AML-193 (cell line): ENCODE measurements at regions not wholly inside any gene's neighbourhood (a gene's known extent, or its start where the extent isn't known, plus 50 kb on each side); places are given as distances from the start of the nearest gene placed in this dataset.
"Not testable (repeated sequence)": the region's sequence is repeated elsewhere in the genome, so short reads cannot be mapped to it uniquely, and the experiment has no call there.

Experiments
- DNase-seq, 2 experiments: peaks; one replicate each; lab custom pipeline; 2025; lab: John Stamatoyannopoulos, UW

DNA sequence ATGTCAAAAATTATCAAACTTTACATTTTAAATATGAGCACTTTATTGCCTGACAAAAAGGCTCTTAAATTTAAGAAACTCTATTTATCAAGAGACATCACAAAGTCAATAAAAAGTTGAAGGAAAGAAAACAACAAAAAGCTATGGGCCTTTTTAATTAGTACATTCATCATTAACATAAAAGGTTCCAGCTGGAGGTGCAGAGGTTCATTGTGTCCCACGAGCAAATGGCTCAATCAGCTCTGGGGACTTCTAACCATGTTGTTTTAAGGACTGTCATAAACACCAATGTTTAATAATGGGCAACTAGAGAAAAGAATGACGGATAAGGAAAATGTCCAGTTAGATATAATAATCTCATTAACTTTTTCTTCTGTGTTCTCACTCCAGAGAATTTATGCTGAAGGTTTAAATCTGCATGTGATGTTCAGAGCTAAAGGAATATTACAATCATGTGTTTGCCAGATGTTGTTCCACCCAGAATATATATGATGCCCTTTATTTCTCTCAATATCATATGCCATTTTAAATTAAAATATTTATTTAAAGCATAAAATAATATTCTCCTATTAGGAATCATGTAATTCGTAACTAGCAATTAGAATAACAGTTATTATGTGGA, 840.3 kb upstream of the ADGRL3 start:
- no peak for DNase-seq

DNA sequence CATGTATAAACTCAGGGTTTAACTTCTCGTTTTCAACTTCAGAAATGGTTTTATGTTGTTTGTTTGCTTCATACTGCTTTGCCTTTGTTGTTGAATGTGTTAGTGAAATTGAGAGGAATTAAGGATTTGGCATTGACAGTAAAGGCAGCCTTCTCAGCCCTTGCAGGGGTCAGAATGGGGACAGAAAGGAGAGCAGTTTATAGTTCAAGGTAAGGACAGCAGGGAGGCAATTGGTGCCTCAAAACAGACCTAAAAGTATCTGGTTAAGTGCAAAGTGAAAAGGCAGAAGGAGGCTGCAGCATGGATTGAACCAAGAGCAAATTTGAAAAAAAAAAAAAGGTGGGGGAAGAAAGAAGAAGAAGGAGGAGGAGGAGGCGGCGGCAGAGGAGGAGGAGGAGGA, 835.0 kb upstream of the ADGRL3 start:
- DNase-seq, result no peak

DNA sequence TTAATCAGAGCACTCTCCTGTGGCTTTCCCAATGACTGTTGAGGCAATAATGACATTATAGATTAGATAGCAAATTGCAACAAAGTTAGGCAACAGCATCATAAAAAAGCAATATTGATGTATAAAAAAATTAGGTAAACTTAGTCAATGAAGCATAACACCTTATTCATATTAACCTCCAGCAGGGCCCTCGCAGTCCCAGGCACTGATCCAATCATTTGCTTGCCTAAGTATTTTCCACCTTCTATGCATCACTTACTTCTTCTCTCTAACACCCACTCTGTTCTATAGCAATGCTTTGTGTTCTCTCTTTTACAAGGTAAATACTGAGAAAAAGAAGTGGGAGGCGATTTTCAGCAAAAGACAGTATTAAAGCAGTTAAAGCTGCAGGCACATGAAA, 833.5 kb upstream of the ADGRL3 start:
- no peak for DNase-seq

DNA sequence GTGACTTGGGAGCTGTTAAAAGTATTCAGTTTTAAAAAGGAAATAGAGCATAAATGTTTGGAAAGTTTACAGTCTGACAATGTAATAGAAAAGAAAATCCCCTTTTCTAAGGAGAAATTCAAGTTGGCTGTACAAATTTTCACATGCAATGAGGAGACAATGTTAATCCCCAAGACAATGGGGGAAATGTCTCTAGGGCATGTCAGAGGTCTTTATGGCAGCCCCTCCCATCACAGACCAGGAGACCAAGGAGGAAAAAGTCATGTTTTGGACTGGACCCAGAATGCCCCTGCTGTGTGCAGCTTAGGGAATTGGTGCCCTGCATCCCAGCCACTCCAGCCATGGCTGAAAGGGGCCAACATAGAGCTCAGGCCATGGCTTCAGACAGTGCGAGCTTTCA, 831.1 kb upstream of the ADGRL3 start:
- DNase-seq, result no peak

DNA sequence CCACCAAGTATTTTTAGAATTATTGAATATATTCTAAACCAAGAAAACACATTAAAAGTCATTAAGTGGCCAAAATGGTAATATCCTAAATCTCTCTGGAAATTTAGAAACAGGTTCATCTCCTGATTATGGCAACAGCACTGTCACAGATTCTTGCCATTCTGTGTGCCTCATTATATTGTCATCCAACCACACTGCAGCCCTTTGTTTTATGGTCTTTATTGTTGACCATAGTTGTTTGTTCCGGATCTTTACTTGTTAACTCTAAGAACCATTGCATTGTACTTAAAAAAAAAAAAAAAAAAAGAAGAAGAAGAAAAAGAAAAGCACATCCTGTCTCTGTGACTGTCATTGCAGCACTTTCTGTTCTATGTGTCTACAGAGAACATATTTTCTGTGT, 822.1 kb upstream of the ADGRL3 start:
- no peak for DNase-seq

DNA sequence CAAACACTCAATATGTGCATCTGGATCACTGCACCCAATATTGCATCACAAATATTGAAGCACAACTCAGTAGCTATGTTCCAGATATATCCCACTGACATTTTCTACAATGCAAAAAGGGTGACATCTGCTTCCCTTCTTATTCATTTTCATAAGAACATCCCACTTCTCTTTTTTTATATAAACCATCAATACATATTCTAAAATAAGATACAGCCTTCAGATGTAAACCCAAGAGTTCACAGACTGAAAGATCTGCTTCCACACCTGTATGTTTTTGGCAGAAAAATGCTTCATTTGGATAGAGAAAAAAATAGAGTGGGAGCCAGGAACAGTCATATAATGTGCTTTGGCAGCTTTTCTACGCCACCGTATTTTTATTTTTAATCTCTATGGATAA, 815.6 kb upstream of the ADGRL3 start:
- no peak for DNase-seq

DNA sequence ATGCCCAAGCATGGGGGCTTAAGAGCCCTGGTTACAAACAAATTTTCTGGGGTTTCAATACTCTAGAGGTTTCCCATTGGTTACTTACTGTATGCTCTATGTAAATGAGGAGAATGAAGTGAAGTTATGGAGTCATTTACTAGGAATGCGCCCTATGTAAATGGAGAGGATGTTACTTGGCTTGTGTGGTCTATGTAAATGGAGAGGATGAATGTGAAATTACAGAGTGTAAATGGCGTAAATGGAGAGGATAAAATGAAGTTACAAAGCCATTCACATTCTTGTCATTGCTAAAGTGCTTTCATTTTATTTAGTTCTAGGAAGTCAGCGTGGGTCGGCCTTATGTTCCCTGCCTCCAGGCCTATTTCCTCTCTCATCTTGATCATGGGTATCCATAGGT, 810.5 kb upstream of the ADGRL3 start:
- no peak for DNase-seq

DNA sequence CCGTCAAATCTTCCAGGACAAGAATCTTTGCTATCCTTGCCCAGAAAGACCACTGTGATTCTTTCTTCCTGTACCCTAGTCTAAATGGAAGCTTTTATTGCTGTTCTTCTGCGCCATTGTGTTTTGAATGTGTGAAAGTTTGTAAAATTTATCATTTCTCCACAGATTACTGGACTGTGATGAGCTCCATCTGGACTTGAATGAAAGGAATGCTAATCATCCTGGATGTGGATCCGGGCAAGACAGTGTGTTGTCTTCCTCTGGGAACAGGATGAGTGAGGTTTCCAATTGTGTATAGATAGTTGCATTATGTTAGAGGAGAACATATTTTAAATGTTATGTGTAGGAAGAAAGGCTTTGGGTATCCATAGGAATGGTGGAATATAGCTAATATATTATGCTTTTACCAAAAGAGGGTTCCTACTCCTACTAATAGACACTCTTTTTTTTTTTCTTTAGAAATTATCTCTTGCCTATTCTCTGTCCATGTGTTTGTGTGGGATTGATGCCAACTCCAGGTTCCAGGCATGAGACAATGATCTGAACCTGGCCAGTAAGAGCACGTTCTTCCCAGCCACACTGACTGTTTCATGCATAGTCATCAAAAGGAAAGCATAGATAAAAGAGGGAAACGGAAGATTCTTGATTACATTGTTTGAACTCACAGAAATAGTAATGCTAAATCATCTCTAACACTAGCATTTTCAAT, 803.6 kb upstream of the ADGRL3 start:
- DNase-seq, result no peak

DNA sequence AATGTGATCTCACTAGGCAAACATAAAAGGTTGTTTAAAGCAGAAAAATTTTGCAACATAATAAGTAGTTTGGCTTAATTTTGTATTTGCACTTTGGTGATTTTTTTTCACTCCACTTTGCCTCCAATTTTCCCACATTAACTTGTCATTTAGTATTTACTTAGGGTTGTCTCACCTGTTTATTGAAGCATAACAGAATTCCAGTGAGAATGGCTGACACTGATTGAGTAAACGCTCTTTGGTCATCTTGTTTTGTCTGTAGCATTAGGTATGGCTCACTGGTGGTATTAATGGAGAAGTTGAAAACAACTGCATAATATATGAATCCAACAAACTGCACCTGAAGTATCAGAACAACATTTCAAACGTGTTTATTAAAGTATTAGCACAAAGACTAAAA, 799.5 kb upstream of the ADGRL3 start:
- no peak for DNase-seq

DNA sequence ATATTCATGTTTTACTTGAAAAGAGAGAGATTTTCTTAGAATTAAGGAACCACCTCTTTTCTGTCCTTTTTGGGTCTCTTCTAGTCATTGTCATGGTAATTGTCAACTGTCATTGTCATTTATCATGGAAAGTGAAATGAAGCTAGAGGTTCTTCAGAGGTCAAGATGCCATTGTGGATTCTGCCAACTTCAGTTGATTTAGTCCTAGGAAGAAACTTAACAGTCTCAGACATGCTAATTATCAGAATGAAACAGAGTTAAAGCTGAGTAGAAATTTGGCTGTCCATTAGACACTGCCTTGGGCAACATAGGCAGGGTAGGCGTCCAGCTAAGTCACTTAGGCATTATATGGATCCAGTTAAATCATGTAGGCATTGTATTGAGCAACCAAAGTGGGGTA, 796.1 kb upstream of the ADGRL3 start:
- no peak for DNase-seq

DNA sequence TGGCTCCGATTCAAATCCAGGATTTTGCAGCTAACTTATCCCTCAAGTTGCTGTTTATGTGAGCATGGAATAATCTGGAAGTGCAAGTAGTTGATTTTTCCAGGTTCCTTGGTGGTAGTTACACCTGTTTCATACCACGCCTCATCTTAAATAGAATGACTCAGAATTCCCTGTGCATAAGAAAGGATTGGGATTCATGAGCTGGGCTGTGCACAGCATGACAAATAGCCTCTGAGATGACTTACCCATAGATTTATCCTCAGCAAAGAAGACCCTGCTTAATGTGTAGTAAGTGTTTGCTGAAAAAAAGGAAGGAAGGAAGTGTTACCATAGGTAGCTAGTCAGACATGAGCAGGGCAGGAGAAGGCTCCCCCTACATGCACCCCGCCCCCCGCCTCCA, 777.7 kb upstream of the ADGRL3 start:
- DNase-seq, result no peak

DNA sequence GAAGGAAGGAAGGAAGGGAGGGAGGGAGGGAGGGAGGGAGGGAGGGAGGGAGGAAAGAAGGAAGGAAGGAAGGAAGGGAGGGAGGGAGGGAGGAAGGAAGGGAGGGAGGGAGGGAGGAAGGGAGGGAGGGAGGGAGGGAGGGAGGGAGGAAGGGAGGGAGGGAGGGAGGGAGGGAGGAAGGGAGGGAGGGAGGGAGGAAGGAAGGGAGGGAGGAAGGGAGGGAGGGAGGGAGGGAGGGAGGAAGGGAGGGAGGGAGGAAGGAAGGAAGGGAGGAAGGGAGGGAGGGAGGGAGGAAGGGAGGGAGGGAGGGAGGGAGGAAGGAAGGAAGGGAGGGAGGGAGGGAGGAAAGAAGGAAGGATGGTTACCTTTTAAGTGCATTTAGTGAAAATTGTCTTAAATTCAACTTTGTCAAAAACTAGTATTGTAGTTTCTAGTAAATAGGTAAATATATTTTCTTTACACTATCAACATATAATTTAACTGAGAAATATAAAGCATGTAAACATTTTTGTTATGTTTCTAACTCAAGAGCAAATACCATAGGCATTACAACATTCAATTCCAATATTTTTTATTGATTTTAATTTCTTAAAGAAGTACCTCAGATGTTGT, 776.4 kb upstream of the ADGRL3 start:
- DNase-seq, result not testable (repeated sequence)

DNA sequence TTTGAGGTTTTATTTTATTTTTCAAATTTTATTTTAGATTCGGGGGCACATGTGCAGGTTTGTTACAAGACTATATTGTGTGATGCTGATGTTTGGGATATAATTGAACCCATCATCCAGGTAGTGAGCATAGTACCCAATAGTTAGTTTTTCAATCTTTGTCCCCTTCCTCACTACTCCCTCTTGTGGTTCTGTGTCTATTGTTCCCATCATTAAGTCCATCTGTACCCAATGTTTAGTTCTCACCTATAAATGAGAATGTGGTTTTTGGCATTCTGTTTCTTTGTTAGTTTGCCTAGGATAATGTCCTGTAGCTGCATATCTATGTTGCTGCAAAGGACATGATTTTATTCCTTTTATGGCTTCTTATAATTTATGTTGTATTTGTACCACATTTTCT, 767.2 kb upstream of the ADGRL3 start:
- no peak for DNase-seq

DNA sequence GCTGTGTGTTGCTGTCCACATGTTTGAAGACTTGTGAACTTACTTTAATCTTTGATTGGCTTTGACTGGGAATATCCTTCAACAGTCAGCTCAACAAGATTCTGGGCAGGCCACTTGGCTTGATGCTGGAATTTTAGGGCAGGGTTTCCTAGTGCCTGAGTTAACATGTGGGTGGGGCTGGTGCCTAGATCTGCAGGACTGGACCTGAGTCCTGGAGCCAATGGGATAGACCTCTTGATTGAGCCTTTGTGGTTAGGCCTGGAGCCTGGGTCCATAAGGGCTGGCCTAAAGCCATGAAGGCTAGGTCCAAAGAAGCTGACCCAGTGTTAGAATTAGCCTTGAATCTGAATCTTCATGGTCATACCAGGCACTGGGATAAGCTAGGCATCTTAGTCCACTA, 757.1 kb upstream of the ADGRL3 start:
- DNase-seq, result no peak

DNA sequence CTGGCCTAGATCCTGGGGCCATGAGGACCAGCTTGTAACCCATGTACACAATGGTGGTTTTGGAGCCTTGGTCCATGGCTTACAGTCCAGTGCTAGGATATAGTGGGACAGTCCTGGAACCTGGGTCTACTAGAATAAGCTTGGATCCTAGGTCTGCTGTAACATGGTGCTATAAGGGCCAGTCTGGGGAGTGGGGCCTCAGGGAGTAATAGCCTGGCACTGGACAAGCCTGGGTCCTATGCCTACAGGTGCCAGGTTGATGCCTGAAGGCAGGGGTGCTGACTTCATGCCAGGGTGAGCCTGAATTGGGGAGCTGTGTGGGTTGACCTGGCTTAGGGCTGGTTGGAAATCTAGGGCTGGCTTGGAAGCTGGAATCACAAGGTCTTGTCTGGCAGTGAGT, 756.3 kb upstream of the ADGRL3 start:
- no peak for DNase-seq

DNA sequence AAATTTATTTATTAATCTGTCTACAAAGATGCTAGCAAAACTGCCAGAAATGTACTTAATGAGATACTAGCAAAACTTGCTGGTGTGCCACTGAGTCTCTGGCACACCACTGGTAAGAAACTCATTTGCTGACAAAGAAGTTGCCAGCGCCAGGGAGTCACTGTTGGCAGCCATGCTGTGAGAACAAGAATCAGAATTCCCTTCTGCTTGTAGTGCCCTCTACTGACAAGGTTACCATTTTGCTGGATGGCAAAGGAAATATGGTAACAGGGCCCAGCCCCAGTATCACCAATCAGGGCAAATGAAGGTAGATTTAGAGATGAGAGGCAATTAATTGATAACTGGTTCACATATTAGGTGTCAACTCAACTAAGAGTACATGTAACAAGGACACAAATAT, 750.1 kb upstream of the ADGRL3 start:
- no peak for DNase-seq

DNA sequence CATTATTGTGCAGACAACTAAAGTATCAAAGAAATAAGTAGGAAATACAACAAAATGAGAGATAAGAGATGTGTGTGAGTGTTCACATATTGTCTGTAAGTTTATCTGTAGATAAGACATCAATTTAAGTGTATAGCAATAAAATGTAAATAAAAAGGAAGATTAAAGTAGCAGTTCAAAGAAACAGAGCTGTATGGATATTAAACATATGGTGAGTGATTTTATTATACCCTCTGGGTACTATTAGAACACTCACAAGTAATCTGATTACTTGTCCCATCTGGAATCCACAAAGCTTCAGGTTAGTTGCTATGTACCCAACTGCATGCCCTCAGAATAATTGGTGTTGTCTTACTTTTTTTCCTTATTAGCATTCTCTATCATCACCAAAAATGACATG, 747.9 kb upstream of the ADGRL3 start:
- DNase-seq, result no peak

DNA sequence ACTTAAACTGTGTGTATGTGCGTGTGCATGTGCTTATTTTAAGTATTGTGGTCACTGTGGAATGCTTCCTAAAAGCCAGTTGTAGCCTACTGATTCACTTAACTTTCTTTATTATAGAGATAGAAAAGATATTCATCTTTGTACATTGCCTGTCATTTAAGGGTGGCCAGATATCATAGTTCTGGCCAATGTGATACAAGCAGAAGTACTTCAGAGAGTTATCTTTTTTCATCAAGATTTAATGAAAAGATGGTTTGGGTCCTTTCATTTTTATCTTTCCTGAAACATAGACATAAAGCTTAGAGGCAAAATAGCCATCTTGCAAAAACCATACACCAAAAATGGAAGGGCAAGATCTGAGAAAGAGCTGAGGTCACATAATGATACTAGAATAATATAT, 744.7 kb upstream of the ADGRL3 start:
- DNase-seq, result no peak

DNA sequence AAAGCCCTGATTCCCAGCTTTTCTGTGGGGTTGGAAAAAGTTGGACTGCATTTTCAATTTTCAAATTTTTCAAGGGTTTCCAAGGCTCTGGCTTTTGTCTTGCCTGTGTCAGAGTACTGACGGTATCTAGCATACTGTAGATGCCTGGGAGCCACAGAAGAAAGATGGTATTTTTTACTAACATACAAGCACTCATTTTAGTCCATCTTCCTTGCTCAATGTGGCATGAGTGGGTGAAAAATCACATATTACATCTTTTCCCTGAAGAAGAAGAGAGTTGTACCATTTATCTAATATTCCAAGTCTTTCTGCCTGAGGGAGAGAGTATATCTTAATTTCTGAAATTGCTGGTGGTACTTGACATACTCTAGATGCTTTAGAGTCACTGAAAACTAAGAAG, 738.6 kb upstream of the ADGRL3 start:
- no peak for DNase-seq

DNA sequence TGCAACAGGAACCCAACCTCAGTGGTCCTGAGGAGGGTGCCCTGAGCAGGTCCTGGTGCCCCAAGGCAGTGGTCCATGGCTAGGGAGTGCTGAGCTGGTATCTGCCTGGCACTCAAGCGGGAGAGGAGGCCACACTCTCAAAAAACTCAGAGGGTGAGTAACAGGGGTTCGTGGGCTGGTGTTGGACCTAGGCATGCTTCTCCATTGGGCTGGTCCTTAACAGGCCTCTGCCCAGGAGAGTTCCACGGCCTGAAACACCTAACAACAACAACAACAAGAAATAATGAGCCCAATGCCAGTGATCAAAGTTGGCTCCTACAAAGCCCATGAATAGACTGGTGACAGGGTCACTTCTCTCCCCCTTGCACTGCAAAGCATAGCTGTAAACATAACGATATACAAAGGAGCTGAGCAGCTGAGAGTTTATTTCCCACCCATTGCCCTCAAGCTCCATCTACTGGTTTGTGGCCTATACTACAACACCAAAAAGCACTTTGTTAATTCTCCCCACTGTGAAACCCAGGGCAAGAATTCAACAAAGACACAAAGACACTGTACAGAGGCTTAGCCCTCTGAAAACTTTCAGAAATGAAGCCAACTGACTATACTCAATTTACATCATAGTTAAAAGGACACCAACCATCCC, 736.1 kb upstream of the ADGRL3 start:
- no peak for DNase-seq

DNA sequence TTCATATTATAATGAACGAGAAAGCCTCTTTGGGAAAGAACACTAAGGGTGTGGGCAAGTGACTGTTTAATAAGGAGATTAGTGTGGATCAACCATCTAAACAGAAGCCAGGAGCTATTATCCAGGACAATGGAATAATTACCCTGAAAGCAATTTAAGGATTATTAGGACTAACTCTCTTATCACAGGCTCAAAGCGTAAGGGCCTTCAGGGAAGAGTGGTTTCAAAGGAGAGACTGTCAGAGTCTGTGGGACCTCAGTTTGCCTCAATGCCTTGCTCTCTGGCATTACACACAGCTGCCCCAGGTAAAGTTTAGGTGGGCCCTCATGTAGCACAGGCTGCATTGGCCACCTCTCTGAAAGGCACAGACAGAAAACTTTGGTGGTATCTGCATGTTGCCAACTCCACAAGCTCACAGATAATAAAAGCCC, 717.2 kb upstream of the ADGRL3 start:
- DNase-seq, result no peak

DNA sequence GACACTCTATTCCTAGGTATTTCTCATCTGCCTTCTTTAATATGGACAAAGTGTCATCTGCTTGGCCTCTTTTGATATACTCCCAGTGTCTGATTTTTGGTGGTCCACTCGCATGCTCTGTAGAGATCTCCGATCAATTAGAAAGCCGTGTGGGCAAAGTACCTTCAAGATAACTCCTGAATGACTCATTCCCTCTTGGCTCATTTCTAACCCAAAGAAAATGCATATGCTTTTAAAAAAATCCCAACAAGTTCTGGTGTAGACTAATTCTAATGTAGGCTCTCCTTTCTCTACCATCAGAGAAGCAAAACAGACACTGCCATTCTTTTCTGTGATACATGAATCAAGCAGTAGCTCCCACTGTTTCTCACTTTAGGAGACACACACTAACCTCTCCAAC, 714.9 kb upstream of the ADGRL3 start:
- no peak for DNase-seq

DNA sequence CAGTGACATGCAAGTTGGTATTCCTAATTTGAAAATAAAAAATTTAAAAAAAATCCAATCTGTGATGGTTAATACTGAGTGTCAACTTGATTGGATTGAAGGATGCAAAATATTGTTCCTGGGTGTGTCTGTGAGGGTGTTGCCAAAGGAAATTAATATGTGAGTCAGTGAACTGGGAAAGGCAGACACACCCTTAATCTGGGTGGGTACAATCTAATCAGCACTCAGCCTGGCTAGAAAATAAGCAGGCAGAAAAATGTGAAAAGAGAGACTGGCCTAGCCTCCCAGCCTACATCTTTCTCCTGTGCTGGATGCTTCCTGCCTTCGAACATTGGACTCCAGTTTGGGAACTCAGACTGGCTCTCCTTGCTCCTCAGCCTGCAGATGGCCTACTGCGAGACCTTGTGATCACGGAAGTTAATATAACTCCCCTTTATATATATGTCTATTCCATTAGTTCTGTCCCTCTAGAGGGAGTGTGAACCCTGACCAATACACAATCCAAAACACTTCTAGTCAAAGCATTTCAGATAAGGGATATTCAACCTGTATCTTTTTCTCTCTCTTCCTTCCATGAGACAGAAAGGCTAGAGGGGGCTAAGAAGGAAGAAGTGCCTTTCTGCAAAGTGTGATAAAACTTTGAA, 712.9 kb upstream of the ADGRL3 start:
- not testable (repeated sequence) for DNase-seq
